Chondrocyte (in vitro differentiated cells): ENCODE measurements at regions not wholly inside any gene's neighbourhood (a gene's known extent, or its start where the extent isn't known, plus 50 kb on each side); places are given as distances from the start of the nearest gene placed in this dataset.
A peak's percentile ranks its signal among the peaks of the same experiment; 100 is the strongest.
"Not testable (repeated sequence)": the region's sequence is repeated elsewhere in the genome, so short reads cannot be mapped to it uniquely, and the experiment has no call there.

Source experiments
- DNase-seq: peaks from one replicate; pipeline ENCODE4 v3.0.0; 2021; ENCODE audit warnings: mixed read lengths, low spot score
- H3K27ac Mint-ChIP-seq: one replicate; pipeline ENCODE4 v1.8.0; 2021; ENCODE audit warnings: mild to moderate bottlenecking, moderate library complexity, mixed read lengths; ENCODE audit not compliant: unreplicated experiment
- H3K27me3 Mint-ChIP-seq: 2 replicates; pipeline ENCODE4 v1.8.0; 2021; ENCODE audit warnings: low read depth, mixed read lengths
- H3K36me3 Mint-ChIP-seq: 2 replicates; pipeline ENCODE4 v1.8.0; 2021; ENCODE audit warnings: low read depth, mixed read lengths
- H3K4me1 Mint-ChIP-seq: 2 replicates; pipeline ENCODE4 v1.8.0; 2021; ENCODE audit warnings: low read depth, mild to moderate bottlenecking, mixed read lengths
- H3K4me3 Mint-ChIP-seq: one replicate; pipeline ENCODE4 v1.8.0; 2021; ENCODE audit warnings: mild to moderate bottlenecking, moderate library complexity, mixed read lengths; ENCODE audit not compliant: unreplicated experiment
- H3K9me3 Mint-ChIP-seq: 2 replicates; pipeline ENCODE4 v1.8.0; 2021; ENCODE audit warnings: low read depth, mixed read lengths
- CTCF ChIP-seq: fragments of 200-600 bp; sonication (generic); IDR thresholded peaks from 2 replicates; pipeline ENCODE4 v1.5.0; 2021; ENCODE audit warnings: antibody characterized with exemption, mild to moderate bottlenecking, moderate library complexity

DNA sequence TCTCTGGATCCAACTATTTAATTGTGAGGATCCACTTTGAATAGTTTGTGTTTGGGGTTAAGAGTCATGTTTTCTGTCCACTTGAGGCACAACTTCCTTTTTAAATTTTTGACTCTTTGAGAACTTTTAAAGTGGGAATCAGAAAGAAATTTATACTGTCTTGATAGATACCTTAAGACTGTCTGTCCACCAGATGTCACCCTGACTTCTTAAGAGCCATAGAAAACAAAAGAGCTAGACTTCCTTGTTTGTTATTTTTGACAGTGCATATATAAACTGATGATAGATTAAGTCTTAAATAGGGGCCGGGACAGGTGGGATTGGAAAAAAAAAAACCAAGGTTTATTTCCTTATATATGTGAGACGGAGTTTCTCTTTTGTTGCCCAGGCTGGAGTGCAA lies 52.1 kb upstream of the WDR72 start:
- H3K9me3 Mint-ChIP-seq = no peaks in the 10 kb centered on the region
- no peak overlapping the region for H3K27ac Mint-ChIP-seq
- peak; percentile 79 for TF ChIP-seq CTCF
- no peak for DNase-seq
- H3K36me3 Mint-ChIP-seq = no peaks in the 10 kb centered on the region
- H3K27me3 Mint-ChIP-seq = peaks cover 19% of the 10 kb centered on the region
- no peaks in the 10 kb centered on the region for H3K4me1 Mint-ChIP-seq
- no peak overlapping the region for H3K4me3 Mint-ChIP-seq

DNA sequence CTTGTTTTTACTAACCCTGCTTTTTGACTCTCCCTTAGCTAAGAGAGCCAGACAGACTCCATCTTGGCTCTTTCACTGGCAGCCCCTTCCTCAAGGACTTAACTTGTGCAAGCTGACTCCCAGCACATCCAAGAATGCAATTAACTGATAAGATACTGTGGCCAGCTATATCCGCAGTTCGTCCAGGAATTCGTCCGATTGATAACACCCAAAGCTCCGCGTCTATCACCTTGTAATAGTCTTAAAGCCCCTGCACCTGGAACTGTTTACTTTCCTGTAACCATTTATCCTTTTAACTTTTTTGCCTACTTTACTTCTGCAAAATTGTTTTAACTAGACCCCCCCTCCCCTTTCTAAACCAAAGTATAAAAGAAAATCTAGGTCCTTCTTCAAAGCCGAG lies 50.8 kb upstream of the WDR72 start:
- H3K27ac Mint-ChIP-seq, H3K36me3 Mint-ChIP-seq, H3K4me3 Mint-ChIP-seq, DNase-seq, H3K9me3 Mint-ChIP-seq, H3K4me1 Mint-ChIP-seq: not testable (repeated sequence)
- H3K27me3 Mint-ChIP-seq = peaks cover 18% of the 10 kb centered on the region
